ENCODE measurements at regions not wholly inside any gene's neighbourhood (a gene's known extent, or its start where the extent isn't known, plus 50 kb on each side); places are given as distances from the start of the nearest gene placed in this dataset.

DNA sequence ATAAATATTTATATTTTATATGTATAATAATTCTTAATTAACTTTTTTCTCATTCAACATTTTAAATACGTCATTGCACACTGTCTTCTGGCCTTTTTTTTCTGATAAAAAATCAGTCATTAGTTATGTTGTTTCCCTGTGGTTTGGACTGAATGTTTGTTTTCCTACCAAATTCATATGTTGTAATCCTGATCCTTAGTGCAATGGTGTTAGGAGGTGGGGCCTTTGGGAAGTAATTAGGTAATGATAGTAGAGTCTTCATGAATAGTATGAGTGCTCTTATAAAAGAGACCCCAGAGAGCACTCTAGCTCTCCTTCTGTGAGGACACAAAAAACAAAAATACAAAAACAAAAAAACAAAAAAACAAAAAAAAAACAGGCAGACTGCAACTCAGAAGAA lies 117.2 kb downstream of the GASK1B start:
- Histone ChIP-seq H3K79me2 (ENCODE audit: insufficient read depth, low read length) (no peaks in the 10 kb centered on the region), H2AFZ (ENCODE audit: low read length) (no peak overlapping the region), H3K4me2 (ENCODE audit: low read depth, low read length, poor library complexity, severe bottlenecking) (no peak overlapping the region), H3K9ac (ENCODE audit: low read depth, low read length, poor library complexity, severe bottlenecking) (no peak overlapping the region), H4K20me1 (ENCODE audit: insufficient read depth, low read length, poor library complexity, severe bottlenecking) (no peaks in the 10 kb centered on the region), H3K9me2 (replicated peaks; ENCODE audit: low read depth, low read length) (no peaks in the 10 kb centered on the region), H3K4me1 (ENCODE audit: insufficient read depth, low read length, poor library complexity, severe bottlenecking) (no peaks in the 10 kb centered on the region), H3K36me3 (ENCODE audit: insufficient read depth, low read length) (no peaks in the 10 kb centered on the region), H3K9me3 (ENCODE audit: insufficient read depth, low read depth, low read length) (no peaks in the 10 kb centered on the region), H3K27me3 (ENCODE audit: insufficient read depth, low read length, poor library complexity, severe bottlenecking) (no peaks in the 10 kb centered on the region), H3K4me3 (ENCODE audit: low read length, poor library complexity, severe bottlenecking) (no peak overlapping the region), H3F3A (ENCODE audit: low read depth) (no peaks in the 10 kb centered on the region)
- no peak for TF ChIP-seq EZH2phosphoT487 (IDR thresholded peaks at IDR 0.05; ENCODE audit: borderline replicate concordance)
- TF ChIP-seq, protein P1, sequence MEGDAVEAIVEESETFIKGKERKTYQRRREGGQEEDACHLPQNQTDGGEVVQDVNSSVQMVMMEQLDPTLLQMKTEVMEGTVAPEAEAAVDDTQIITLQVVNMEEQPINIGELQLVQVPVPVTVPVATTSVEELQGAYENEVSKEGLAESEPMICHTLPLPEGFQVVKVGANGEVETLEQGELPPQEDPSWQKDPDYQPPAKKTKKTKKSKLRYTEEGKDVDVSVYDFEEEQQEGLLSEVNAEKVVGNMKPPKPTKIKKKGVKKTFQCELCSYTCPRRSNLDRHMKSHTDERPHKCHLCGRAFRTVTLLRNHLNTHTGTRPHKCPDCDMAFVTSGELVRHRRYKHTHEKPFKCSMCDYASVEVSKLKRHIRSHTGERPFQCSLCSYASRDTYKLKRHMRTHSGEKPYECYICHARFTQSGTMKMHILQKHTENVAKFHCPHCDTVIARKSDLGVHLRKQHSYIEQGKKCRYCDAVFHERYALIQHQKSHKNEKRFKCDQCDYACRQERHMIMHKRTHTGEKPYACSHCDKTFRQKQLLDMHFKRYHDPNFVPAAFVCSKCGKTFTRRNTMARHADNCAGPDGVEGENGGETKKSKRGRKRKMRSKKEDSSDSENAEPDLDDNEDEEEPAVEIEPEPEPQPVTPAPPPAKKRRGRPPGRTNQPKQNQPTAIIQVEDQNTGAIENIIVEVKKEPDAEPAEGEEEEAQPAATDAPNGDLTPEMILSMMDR (conservative IDR thresholded peaks at IDR 0.05; ENCODE audit: low read length): no peak

DNA sequence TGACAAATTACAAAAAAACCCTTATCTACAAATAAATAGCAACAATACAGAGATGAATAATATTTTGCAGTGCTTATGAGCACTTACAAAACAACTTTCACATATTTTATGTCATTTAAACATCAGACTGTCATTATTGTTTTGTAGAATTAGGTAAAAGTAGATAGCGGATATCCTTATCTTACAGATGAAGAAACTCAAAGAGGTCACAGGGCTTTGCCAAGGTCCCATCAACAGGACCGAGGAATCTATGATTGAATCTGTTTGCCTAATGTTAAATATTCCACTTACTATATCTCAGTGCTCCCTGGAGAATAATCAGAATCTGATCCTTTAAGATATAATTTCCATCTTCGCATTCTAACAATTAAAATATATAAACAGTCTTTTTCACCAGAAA lies 119.0 kb downstream of the GASK1B start:
- no peaks in the 10 kb centered on the region for H3K27me3 ChIP-seq (ENCODE audit: insufficient read depth, low read length, poor library complexity, severe bottlenecking)
- H3K9me2 ChIP-seq (replicated peaks; ENCODE audit: low read depth, low read length): no peaks in the 10 kb centered on the region
- no peak for TF ChIP-seq EZH2phosphoT487 (IDR thresholded peaks at IDR 0.05; ENCODE audit: borderline replicate concordance)
- TF ChIP-seq, protein P1 (conservative IDR thresholded peaks at IDR 0.05; ENCODE audit: low read length): no peak
- no peak overlapping the region for H2AFZ ChIP-seq (ENCODE audit: low read length)
- H3K79me2 ChIP-seq (ENCODE audit: insufficient read depth, low read length): no peaks in the 10 kb centered on the region
- H3K4me3 ChIP-seq (ENCODE audit: low read length, poor library complexity, severe bottlenecking): no peak overlapping the region
- no peaks in the 10 kb centered on the region for H3F3A ChIP-seq (ENCODE audit: low read depth)
- no peaks in the 10 kb centered on the region for H3K9me3 ChIP-seq (ENCODE audit: insufficient read depth, low read depth, low read length)
- H3K4me2 ChIP-seq (ENCODE audit: low read depth, low read length, poor library complexity, severe bottlenecking): no peak overlapping the region
- H3K9ac ChIP-seq (ENCODE audit: low read depth, low read length, poor library complexity, severe bottlenecking): no peak overlapping the region
- no peaks in the 10 kb centered on the region for H3K36me3 ChIP-seq (ENCODE audit: insufficient read depth, low read length)
- no peaks in the 10 kb centered on the region for H3K4me1 ChIP-seq (ENCODE audit: insufficient read depth, low read length, poor library complexity, severe bottlenecking)
- H4K20me1 ChIP-seq (ENCODE audit: insufficient read depth, low read length, poor library complexity, severe bottlenecking): no peaks in the 10 kb centered on the region

DNA sequence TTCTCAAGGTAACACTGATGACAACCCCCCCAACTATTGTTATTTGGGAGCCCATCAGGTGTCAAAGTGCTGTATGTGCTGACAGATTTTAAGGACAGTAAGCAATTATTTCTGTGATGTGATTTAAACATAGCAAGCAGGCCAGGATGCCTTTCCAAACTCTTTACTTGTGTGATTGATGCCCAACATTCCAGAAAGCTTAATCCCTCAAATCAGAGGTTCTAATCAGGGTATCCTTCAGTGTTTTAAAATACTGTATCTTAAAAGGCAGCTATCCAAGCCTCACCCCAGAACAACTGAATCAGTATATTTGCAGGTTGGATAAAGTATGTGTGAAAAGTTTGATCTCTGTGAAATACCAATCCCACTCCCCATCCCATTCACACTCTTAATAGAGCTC lies 119.7 kb downstream of the GASK1B start:
- no peak for TF ChIP-seq EZH2phosphoT487 (IDR thresholded peaks at IDR 0.05; ENCODE audit: borderline replicate concordance)
- TF ChIP-seq, protein P1 (conservative IDR thresholded peaks at IDR 0.05; ENCODE audit: low read length): no peak
- no peaks in the 10 kb centered on the region for H3F3A ChIP-seq (ENCODE audit: low read depth)
- no peaks in the 10 kb centered on the region for H3K36me3 ChIP-seq (ENCODE audit: insufficient read depth, low read length)
- H4K20me1 ChIP-seq (ENCODE audit: insufficient read depth, low read length, poor library complexity, severe bottlenecking): no peaks in the 10 kb centered on the region
- no peak overlapping the region for H2AFZ ChIP-seq (ENCODE audit: low read length)
- H3K9me3 ChIP-seq (ENCODE audit: insufficient read depth, low read depth, low read length): no peaks in the 10 kb centered on the region
- H3K79me2 ChIP-seq (ENCODE audit: insufficient read depth, low read length): no peaks in the 10 kb centered on the region
- no peaks in the 10 kb centered on the region for H3K9me2 ChIP-seq (replicated peaks; ENCODE audit: low read depth, low read length)
- no peaks in the 10 kb centered on the region for H3K4me1 ChIP-seq (ENCODE audit: insufficient read depth, low read length, poor library complexity, severe bottlenecking)
- H3K4me3 ChIP-seq (ENCODE audit: low read length, poor library complexity, severe bottlenecking): no peak overlapping the region
- no peak overlapping the region for H3K9ac ChIP-seq (ENCODE audit: low read depth, low read length, poor library complexity, severe bottlenecking)
- no peaks in the 10 kb centered on the region for H3K27me3 ChIP-seq (ENCODE audit: insufficient read depth, low read length, poor library complexity, severe bottlenecking)
- H3K4me2 ChIP-seq (ENCODE audit: low read depth, low read length, poor library complexity, severe bottlenecking): no peak overlapping the region

Measured in Loucy (cell line).